Memory B cell (primary cell): ENCODE measurements at regions not wholly inside any gene's neighbourhood (a gene's known extent, or its start where the extent isn't known, plus 50 kb on each side); places are given as distances from the start of the nearest gene placed in this dataset.
"Not testable (repeated sequence)": the region's sequence is repeated elsewhere in the genome, so short reads cannot be mapped to it uniquely, and the experiment has no call there.

Experiments
- ATAC-seq: fragments of 150-1000 bp; cut with Tn5 transposase; 2 replicates; pipeline ENCODE4 v1.10.0; 2021; ENCODE audit warnings: low read depth, mild to moderate bottlenecking, moderate library complexity
- DNase-seq, 2 donors: peaks; one replicate each; pipeline ENCODE4 v3.0.0; 2022; ENCODE audit warnings: low spot score in 2 of 2
- H3K27ac Mint-ChIP-seq: one replicate; pipeline ENCODE4 v1.8.0; 2022; ENCODE audit warnings: mild to moderate bottlenecking, moderate library complexity, mixed read lengths
- H3K27me3 Mint-ChIP-seq: one replicate; pipeline ENCODE4 v1.8.0; 2022; ENCODE audit warnings: mixed read lengths
- H3K36me3 Mint-ChIP-seq: one replicate; pipeline ENCODE4 v1.8.0; 2022; ENCODE audit warnings: mild to moderate bottlenecking, mixed read lengths
- H3K4me1 Mint-ChIP-seq: one replicate; pipeline ENCODE4 v1.8.0; 2022; ENCODE audit warnings: mixed read lengths
- H3K4me3 Mint-ChIP-seq: one replicate; pipeline ENCODE4 v1.8.0; 2022; ENCODE audit warnings: mild to moderate bottlenecking, moderate library complexity, mixed read lengths
- H3K9me3 Mint-ChIP-seq: one replicate; pipeline ENCODE4 v1.8.0; 2022; ENCODE audit warnings: mixed read lengths

GRCh38 chr12:75628916-75629315, 117.5 kb upstream of the KRR1 start:
- Mint-ChIP-seq H3K9me3 (peaks cover 1% of the 10 kb centered on the region), H3K36me3 (peaks cover 2% of the 10 kb centered on the region), H3K27ac (no peak overlapping the region), H3K27me3 (no peaks in the 10 kb centered on the region), H3K4me3 (no peak overlapping the region), H3K4me1 (no peaks in the 10 kb centered on the region)
- ATAC-seq = no peak
- DNase-seq = no peak

- DNase-seq (no peak), ATAC-seq (no peak)
- Mint-ChIP-seq H3K36me3 (peaks cover 2% of the 10 kb centered on the region), H3K4me3 (no peak overlapping the region), H3K27me3 (no peaks in the 10 kb centered on the region), H3K9me3 (peaks cover 1% of the 10 kb centered on the region), H3K4me1 (no peaks in the 10 kb centered on the region), H3K27ac (no peak overlapping the region)
These were observed 117.1 kb upstream of the KRR1 start for GRCh38 chr12:75628511-75628910.

GRCh38 chr12:75623631-75624154, 112.3 kb upstream of the KRR1 start:
- H3K27me3 Mint-ChIP-seq = no peaks in the 10 kb centered on the region
- peaks cover 2% of the 10 kb centered on the region for H3K36me3 Mint-ChIP-seq
- no peaks in the 10 kb centered on the region for H3K4me1 Mint-ChIP-seq
- DNase-seq = no peak
- H3K9me3 Mint-ChIP-seq = peaks cover 5% of the 10 kb centered on the region
- no peak for ATAC-seq
- H3K4me3 Mint-ChIP-seq = no peak overlapping the region
- no peak overlapping the region for H3K27ac Mint-ChIP-seq

- DNase-seq (no peak), ATAC-seq (no peak)
- H3K27ac Mint-ChIP-seq = no peak overlapping the region
- H3K4me1 Mint-ChIP-seq = no peaks in the 10 kb centered on the region
- H3K9me3 Mint-ChIP-seq = peaks cover 5% of the 10 kb centered on the region
- no peaks in the 10 kb centered on the region for H3K27me3 Mint-ChIP-seq
- no peak overlapping the region for H3K4me3 Mint-ChIP-seq
- H3K36me3 Mint-ChIP-seq = peaks cover 2% of the 10 kb centered on the region
These were observed 111.1 kb upstream of the KRR1 start for GRCh38 chr12:75622492-75622891.

DNA sequence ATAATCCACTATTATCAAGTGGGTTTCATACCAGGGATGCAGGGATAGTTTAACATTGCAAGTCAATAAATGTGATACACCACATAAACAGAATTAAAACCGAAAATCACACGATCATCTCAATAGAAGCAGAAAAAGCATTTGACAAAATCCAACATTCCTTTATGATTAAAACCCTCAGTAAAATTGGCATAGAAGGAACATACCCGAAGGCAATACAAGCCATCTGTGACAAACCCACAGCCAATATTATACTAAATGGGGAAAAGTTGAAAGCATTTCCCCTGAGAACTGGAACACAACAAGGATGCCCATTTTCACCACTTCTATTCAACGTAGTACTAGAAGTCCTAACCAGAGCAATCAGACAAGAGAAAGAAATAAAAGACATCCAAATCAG, 103.0 kb upstream of the KRR1 start:
- not testable (repeated sequence) for H3K4me3 Mint-ChIP-seq, ATAC-seq

DNA sequence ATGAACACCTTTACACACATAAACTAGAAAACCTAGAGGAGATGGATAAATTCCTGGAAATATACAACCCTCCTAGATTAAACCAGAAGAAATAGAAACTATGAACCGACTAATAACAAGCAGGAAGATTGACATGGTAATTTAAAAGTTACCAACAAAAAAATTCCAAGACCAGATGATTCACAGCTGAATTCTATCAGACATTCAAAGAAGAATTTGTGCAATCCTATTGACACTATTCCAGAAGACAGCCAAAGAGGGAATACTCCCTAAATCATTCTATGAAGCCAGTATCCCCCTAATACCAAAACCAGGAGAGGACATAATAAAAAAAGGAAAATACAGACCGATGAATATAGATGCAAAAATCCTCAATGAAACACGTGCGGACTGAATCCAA, 102.6 kb upstream of the KRR1 start:
- H3K4me1 Mint-ChIP-seq = no peaks in the 10 kb centered on the region
- peaks cover 5% of the 10 kb centered on the region for H3K9me3 Mint-ChIP-seq
- H3K27ac Mint-ChIP-seq = no peak overlapping the region
- H3K4me3 Mint-ChIP-seq = no peak overlapping the region
- DNase-seq = no peak
- no peak for ATAC-seq
- H3K27me3 Mint-ChIP-seq = no peaks in the 10 kb centered on the region
- peaks cover 1% of the 10 kb centered on the region for H3K36me3 Mint-ChIP-seq

More for the DNA sequence above, 103.0 kb upstream of the KRR1 start:
- H3K9me3 Mint-ChIP-seq, H3K27me3 Mint-ChIP-seq, H3K36me3 Mint-ChIP-seq, H3K27ac Mint-ChIP-seq, H3K4me1 Mint-ChIP-seq, DNase-seq: not testable (repeated sequence)

GRCh38 chr12:75611041-75611440, 99.6 kb upstream of the KRR1 start:
- no peaks in the 10 kb centered on the region for H3K27me3 Mint-ChIP-seq
- H3K4me1 Mint-ChIP-seq = no peaks in the 10 kb centered on the region
- H3K9me3 Mint-ChIP-seq = peaks cover 1% of the 10 kb centered on the region
- H3K4me3 Mint-ChIP-seq = no peak overlapping the region
- peaks cover 1% of the 10 kb centered on the region for H3K36me3 Mint-ChIP-seq
- DNase-seq (no peak), ATAC-seq (no peak)
- no peak overlapping the region for H3K27ac Mint-ChIP-seq

- Mint-ChIP-seq H3K4me1 (no peaks in the 10 kb centered on the region), H3K27ac (no peak overlapping the region), H3K27me3 (peaks cover 2% of the 10 kb centered on the region), H3K4me3 (no peak overlapping the region), H3K36me3 (no peaks in the 10 kb centered on the region), H3K9me3 (no peaks in the 10 kb centered on the region)
- ATAC-seq = no peak
- no peak for DNase-seq
These were observed 95.5 kb upstream of the KRR1 start for GRCh38 chr12:75606956-75607355.

DNA sequence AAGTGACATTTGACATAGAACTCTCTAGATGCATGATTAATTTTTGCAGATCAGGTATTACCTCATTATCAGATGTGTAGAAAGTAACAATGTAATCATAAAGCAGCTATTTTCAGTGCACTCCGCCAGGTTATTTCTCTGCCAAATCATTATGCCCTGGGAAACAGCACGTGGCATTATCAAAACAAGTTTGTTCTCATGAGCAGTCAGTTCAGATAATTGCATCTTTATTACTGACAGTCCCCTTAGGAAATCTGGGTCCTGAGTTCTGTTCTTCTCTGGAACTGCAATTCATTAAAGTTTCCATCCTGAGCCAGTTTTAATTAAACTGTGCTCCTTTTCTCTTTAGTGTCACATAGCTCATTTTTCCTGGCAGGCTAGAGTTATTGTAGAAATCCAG, 94.7 kb upstream of the KRR1 start:
- no peaks in the 10 kb centered on the region for H3K9me3 Mint-ChIP-seq
- no peak overlapping the region for H3K27ac Mint-ChIP-seq
- DNase-seq = no peak
- no peaks in the 10 kb centered on the region for H3K36me3 Mint-ChIP-seq
- ATAC-seq = no peak
- no peaks in the 10 kb centered on the region for H3K4me1 Mint-ChIP-seq
- peaks cover 4% of the 10 kb centered on the region for H3K27me3 Mint-ChIP-seq
- no peak overlapping the region for H3K4me3 Mint-ChIP-seq

GRCh38 chr12:75603475-75603874, 92.1 kb upstream of the KRR1 start:
- Mint-ChIP-seq H3K36me3 (no peaks in the 10 kb centered on the region), H3K27ac (no peak overlapping the region), H3K4me3 (no peak overlapping the region), H3K4me1 (no peaks in the 10 kb centered on the region), H3K27me3 (peaks cover 8% of the 10 kb centered on the region), H3K9me3 (no peaks in the 10 kb centered on the region)
- DNase-seq (no peak), ATAC-seq (no peak)

DNA sequence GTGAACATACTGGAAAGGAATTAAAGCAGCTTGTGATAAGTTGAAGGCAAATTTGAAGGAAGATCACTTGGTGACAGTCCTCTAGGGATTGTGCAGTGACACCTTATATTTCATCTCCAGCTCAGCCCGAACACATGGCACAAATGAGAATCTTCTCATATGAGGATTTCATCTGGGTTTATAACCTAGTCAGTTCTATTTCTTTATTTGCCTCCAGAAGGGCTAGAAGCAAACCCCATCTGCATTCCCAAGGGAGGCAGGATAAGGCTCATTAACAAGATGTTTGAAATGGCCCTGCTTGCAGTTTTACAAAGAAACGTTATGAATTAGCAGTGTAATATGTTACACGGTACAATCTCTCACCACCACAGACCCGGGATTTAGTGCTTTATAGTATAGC, 90.7 kb upstream of the KRR1 start:
- no peak overlapping the region for H3K4me3 Mint-ChIP-seq
- ATAC-seq = no peak

DNA sequence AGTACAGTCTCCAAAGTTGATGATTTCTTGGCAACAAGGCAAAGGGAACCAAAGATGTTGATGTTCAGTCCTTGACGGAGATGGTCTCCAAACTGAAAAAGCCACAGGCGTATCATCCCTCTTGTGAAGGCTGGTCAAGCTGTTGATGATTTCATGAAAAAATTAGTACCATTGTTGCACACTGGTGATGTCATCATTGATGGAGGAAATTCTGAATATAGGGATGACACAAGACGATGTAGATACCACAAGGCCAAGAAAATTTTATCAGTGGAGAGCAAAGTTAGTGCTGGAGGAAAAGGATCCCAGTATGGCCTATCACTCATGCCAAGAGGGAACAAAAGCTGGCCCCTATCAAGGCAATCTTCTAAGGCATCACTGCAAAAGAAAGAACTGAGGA, 88.7 kb upstream of the KRR1 start:
- Mint-ChIP-seq H3K36me3 (no peaks in the 10 kb centered on the region), H3K27me3 (peaks cover 6% of the 10 kb centered on the region), H3K27ac (no peak overlapping the region), H3K4me3 (no peak overlapping the region), H3K9me3 (no peaks in the 10 kb centered on the region), H3K4me1 (no peaks in the 10 kb centered on the region)
- ATAC-seq (no peak), DNase-seq (no peak)

More for the DNA sequence above, 90.7 kb upstream of the KRR1 start:
- Mint-ChIP-seq H3K4me1 (no peaks in the 10 kb centered on the region), H3K27me3 (peaks cover 8% of the 10 kb centered on the region), H3K36me3 (no peaks in the 10 kb centered on the region), H3K27ac (no peak overlapping the region), H3K9me3 (no peaks in the 10 kb centered on the region)
- no peak for DNase-seq

DNA sequence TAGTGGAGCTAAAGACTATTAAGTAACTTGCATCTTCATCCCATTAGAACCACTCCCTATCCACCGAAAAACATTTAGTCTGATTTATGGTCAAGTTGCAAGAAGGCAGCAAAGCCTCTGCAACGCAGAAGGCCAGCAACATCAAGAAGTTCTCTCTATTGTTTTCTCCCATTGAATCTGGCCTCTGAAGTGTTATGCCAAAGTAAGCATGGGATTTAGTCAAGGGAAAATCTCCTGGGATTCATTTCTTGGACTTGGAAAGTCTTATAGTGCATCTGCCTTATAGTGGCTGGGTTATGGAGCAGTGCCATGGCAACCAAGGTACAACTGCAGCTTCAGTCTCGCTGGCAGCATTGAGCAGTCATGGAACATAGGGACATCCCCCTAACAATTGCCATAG, 87.7 kb upstream of the KRR1 start:
- Mint-ChIP-seq H3K27ac (no peak overlapping the region), H3K4me3 (no peak overlapping the region), H3K36me3 (no peaks in the 10 kb centered on the region)

DNA sequence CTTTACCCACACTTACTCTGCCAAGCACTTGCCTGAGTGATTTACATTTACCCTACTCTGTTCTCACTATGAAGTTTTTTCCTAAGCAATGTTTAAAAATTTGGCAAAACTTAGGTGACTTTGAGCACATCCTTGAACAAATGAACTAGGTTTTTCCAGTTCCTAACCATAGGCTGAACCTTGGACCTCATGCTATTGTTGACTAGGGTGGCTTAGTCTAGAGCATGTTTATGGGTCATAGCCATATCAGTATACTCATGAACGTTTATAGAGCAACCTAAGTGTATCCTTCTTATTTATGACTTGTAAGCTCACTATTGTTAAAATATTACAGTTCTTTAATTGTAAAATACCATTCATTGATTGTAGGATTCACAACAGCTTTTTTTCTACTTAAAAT, 85.0 kb upstream of the KRR1 start:
- H3K27ac Mint-ChIP-seq = no peak overlapping the region
- H3K4me3 Mint-ChIP-seq = no peak overlapping the region
- DNase-seq = no peak
- H3K27me3 Mint-ChIP-seq = peaks cover 9% of the 10 kb centered on the region
- peaks cover 3% of the 10 kb centered on the region for H3K9me3 Mint-ChIP-seq
- H3K36me3 Mint-ChIP-seq = no peaks in the 10 kb centered on the region
- no peak for ATAC-seq
- H3K4me1 Mint-ChIP-seq = no peaks in the 10 kb centered on the region

More for the DNA sequence above, 87.7 kb upstream of the KRR1 start:
- H3K27me3 Mint-ChIP-seq = peaks cover 6% of the 10 kb centered on the region
- ATAC-seq = no peak
- H3K9me3 Mint-ChIP-seq = peaks cover 3% of the 10 kb centered on the region
- DNase-seq = no peak
- no peaks in the 10 kb centered on the region for H3K4me1 Mint-ChIP-seq

DNA sequence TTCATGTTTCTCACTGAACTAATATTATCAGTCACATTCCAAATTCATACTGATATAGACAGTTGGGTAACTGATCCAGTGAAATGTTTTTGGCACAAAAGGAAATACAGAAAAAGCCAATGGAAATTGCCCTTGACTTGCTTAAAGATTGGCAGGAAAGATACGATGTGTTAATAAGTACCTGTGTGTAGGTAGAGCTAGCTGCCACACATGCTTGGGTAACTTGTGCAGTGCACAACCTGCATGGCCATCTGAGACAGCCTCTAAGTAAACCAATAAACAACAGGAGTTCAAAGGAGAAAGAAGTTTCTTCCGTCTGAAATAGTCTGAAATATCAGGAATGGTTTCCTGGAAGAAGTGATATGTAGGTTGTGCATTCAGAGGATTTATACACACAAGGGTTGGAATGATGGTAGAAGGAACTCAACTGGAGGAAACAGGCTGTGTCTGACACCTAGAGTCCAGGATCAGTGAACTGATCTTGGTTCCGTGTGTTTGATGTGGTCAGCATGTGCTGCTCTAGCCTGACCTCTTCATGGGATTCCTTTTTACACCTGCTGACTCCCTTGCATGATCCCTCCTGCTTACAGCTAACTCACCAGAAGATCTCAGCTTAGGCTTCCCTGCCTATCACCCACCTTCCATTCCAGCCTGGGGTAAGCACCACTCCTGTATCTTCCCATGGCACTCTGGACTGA, 81.4 kb upstream of the KRR1 start:
- peaks cover 7% of the 10 kb centered on the region for H3K27me3 Mint-ChIP-seq
- no peak for ATAC-seq

More for the DNA sequence above, 81.4 kb upstream of the KRR1 start:
- no peak for DNase-seq
- H3K27ac Mint-ChIP-seq = no peak overlapping the region
- H3K36me3 Mint-ChIP-seq = no peaks in the 10 kb centered on the region
- no peak overlapping the region for H3K4me3 Mint-ChIP-seq
- peaks cover 3% of the 10 kb centered on the region for H3K9me3 Mint-ChIP-seq
- no peaks in the 10 kb centered on the region for H3K4me1 Mint-ChIP-seq
